ENCODE measurements at regions not wholly inside any gene's neighbourhood (a gene's known extent, or its start where the extent isn't known, plus 50 kb on each side); places are given as distances from the start of the nearest gene placed in this dataset.
"Not testable (repeated sequence)": the region's sequence is repeated elsewhere in the genome, so short reads cannot be mapped to it uniquely, and the experiment has no call there.

GRCh38 chr1:157272264-157272663 lies 134.1 kb upstream of the ETV3 start:
- no peak overlapping the region for H3K4me3 ChIP-seq (ENCODE audit: low read depth, low read length)
- DNase-seq (ENCODE audit: low read depth), result no peak
- TF ChIP-seq, protein P1, sequence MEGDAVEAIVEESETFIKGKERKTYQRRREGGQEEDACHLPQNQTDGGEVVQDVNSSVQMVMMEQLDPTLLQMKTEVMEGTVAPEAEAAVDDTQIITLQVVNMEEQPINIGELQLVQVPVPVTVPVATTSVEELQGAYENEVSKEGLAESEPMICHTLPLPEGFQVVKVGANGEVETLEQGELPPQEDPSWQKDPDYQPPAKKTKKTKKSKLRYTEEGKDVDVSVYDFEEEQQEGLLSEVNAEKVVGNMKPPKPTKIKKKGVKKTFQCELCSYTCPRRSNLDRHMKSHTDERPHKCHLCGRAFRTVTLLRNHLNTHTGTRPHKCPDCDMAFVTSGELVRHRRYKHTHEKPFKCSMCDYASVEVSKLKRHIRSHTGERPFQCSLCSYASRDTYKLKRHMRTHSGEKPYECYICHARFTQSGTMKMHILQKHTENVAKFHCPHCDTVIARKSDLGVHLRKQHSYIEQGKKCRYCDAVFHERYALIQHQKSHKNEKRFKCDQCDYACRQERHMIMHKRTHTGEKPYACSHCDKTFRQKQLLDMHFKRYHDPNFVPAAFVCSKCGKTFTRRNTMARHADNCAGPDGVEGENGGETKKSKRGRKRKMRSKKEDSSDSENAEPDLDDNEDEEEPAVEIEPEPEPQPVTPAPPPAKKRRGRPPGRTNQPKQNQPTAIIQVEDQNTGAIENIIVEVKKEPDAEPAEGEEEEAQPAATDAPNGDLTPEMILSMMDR (IDR thresholded peaks at IDR 0.05; ENCODE audit: insufficient read depth, low read length), result no peak

GRCh38 chr1:157270705-157271274 lies 132.6 kb upstream of the ETV3 start:
- TF ChIP-seq, protein P1 (IDR thresholded peaks at IDR 0.05; ENCODE audit: insufficient read depth, low read length), result no peak
- no peak overlapping the region for H3K4me3 ChIP-seq (ENCODE audit: low read depth, low read length)
- DNase-seq (ENCODE audit: low read depth), result no peak

- no peak for DNase-seq (ENCODE audit: low read depth)
- H3K4me3 ChIP-seq (ENCODE audit: low read depth, low read length), result no peak overlapping the region
- TF ChIP-seq, protein P1 (IDR thresholded peaks at IDR 0.05; ENCODE audit: insufficient read depth, low read length), result no peak
Measured at GRCh38 chr1:157269656-157270375, 131.6 kb upstream of the ETV3 start.

GRCh38 chr1:157262891-157263290 lies 124.7 kb upstream of the ETV3 start:
- TF ChIP-seq, protein P1 (IDR thresholded peaks at IDR 0.05; ENCODE audit: insufficient read depth, low read length), result no peak

GRCh38 chr1:157262422-157262821 lies 124.2 kb upstream of the ETV3 start:
- no peak for DNase-seq (ENCODE audit: low read depth)
- TF ChIP-seq, protein P1 (IDR thresholded peaks at IDR 0.05; ENCODE audit: insufficient read depth, low read length), result no peak
- no peak overlapping the region for H3K4me3 ChIP-seq (ENCODE audit: low read depth, low read length)

More at GRCh38 chr1:157262891-157263290, 124.7 kb upstream of the ETV3 start:
- no peak overlapping the region for H3K4me3 ChIP-seq (ENCODE audit: low read depth, low read length)
- DNase-seq (ENCODE audit: low read depth), result no peak

DNA sequence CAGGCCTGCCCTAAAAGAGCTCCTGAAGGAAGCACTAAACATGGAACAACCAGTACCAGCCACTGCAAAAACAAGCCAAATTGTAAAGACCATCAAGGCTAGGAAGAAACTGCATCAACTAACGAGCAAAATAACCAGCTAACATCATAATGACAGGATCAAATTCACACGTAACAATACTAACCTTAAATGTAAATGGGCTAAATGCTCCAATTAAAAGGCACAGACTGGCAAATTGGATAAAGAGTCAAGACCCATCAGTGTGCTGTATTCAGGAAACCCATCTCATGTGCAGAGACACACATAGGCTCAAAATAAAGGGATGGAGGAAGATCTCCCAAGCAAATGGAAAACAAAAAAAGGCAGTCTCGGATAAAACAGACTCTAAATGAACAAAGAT lies 117.7 kb upstream of the ETV3 start:
- DNase-seq (ENCODE audit: low read depth), result not testable (repeated sequence)

DNA sequence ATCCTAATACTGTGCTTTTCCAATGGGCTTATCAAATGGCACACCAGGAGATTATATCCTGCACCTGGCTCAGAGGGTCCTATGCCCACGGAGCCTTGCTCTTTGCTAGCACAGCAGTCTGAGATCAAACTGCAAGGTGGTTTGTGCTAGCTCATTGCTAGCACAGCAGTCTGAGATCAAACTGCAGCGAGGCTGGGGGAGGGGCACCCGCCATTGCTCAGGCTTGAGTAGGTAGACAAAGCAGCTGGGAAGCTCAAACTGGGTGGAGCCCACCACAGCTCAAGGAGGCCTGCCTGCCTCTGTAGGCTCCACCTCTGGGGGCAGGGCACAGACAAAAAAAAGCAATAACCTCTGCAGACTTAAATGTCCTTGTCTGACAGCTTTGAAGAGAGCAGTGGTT lies 116.0 kb upstream of the ETV3 start:
- H3K4me3 ChIP-seq (ENCODE audit: low read depth, low read length); DNase-seq (ENCODE audit: low read depth): not testable (repeated sequence)

More for the DNA sequence above, 117.7 kb upstream of the ETV3 start:
- H3K4me3 ChIP-seq (ENCODE audit: low read depth, low read length), result not testable (repeated sequence)

GRCh38 chr1:157252473-157252872 lies 114.3 kb upstream of the ETV3 start:
- H3K4me3 ChIP-seq (ENCODE audit: low read depth, low read length), result no peak overlapping the region
- TF ChIP-seq, protein P1 (IDR thresholded peaks at IDR 0.05; ENCODE audit: insufficient read depth, low read length), result no peak
- no peak for DNase-seq (ENCODE audit: low read depth)

All from fibroblast of the aortic adventitia (primary cell).